ENCODE measurements at regions not wholly inside any gene's neighbourhood (a gene's known extent, or its start where the extent isn't known, plus 50 kb on each side); places are given as distances from the start of the nearest gene placed in this dataset.
"Not testable (repeated sequence)": the region's sequence is repeated elsewhere in the genome, so short reads cannot be mapped to it uniquely, and the experiment has no call there.

- DNase-seq = peak; percentile 53
- H3K27me3 ChIP-seq (ENCODE audit: control insufficient read depth, insufficient read depth, low read length) = no peaks in the 10 kb centered on the region
- H3K4me3 ChIP-seq (ENCODE audit: low read length) = no peak overlapping the region
- no peak overlapping the region for H3K27ac ChIP-seq (ENCODE audit: low read length)
- no peaks in the 10 kb centered on the region for H3K36me3 ChIP-seq (ENCODE audit: control insufficient read depth, insufficient read depth, low read length)
- no peaks in the 10 kb centered on the region for H3K9me3 ChIP-seq (replicated peaks; ENCODE audit: control insufficient read depth, low read depth, low read length)
- H3K4me1 ChIP-seq (ENCODE audit: control insufficient read depth, insufficient read depth, low read length) = no peaks in the 10 kb centered on the region
- WGBS (ENCODE audit: insufficient coverage) = no CpG with 5 or more reads among the region's 1 CpG
Measured at GRCh38 chr3:74842141-74842540, 227.7 kb upstream of the CNTN3 start.

- peak; percentile 63 for DNase-seq
- H3K36me3 ChIP-seq (ENCODE audit: control insufficient read depth, insufficient read depth, low read length) = no peaks in the 10 kb centered on the region
- H3K27ac ChIP-seq (ENCODE audit: low read length) = no peak overlapping the region
- no peaks in the 10 kb centered on the region for H3K27me3 ChIP-seq (ENCODE audit: control insufficient read depth, insufficient read depth, low read length)
- H3K4me1 ChIP-seq (ENCODE audit: control insufficient read depth, insufficient read depth, low read length) = no peaks in the 10 kb centered on the region
- H3K4me3 ChIP-seq (ENCODE audit: low read length) = no peak overlapping the region
- no peaks in the 10 kb centered on the region for H3K9me3 ChIP-seq (replicated peaks; ENCODE audit: control insufficient read depth, low read depth, low read length)
- WGBS (ENCODE audit: insufficient coverage) = 64% methylated on average over 1 of the region's 2 CpGs
Measured at GRCh38 chr3:74839566-74839965, 225.1 kb upstream of the CNTN3 start.

GRCh38 chr3:74832925-74833324, 218.5 kb upstream of the CNTN3 start:
- no peak for DNase-seq
- Histone ChIP-seq H3K4me1 (ENCODE audit: control insufficient read depth, insufficient read depth, low read length) (no peaks in the 10 kb centered on the region), H3K27me3 (ENCODE audit: control insufficient read depth, insufficient read depth, low read length) (no peaks in the 10 kb centered on the region), H3K9me3 (replicated peaks; ENCODE audit: control insufficient read depth, low read depth, low read length) (no peaks in the 10 kb centered on the region), H3K27ac (ENCODE audit: low read length) (no peak overlapping the region), H3K4me3 (ENCODE audit: low read length) (no peak overlapping the region), H3K36me3 (ENCODE audit: control insufficient read depth, insufficient read depth, low read length) (no peaks in the 10 kb centered on the region)
- 100% methylated on average over 2 of the region's 6 CpGs for WGBS (ENCODE audit: insufficient coverage)

- not testable (repeated sequence) for H3K4me3 ChIP-seq (ENCODE audit: low read length); H3K36me3 ChIP-seq (ENCODE audit: control insufficient read depth, insufficient read depth, low read length); H3K27me3 ChIP-seq (ENCODE audit: control insufficient read depth, insufficient read depth, low read length); H3K27ac ChIP-seq (ENCODE audit: low read length); H3K4me1 ChIP-seq (ENCODE audit: control insufficient read depth, insufficient read depth, low read length); H3K9me3 ChIP-seq (replicated peaks; ENCODE audit: control insufficient read depth, low read depth, low read length); DNase-seq
- 73% methylated on average over 4 of the region's 5 CpGs for WGBS (ENCODE audit: insufficient coverage)
Measured at GRCh38 chr3:74830845-74831244, 216.4 kb upstream of the CNTN3 start.

GRCh38 chr3:74825404-74825803, 210.9 kb upstream of the CNTN3 start:
- not testable (repeated sequence) for H3K27ac ChIP-seq (ENCODE audit: low read length); H3K9me3 ChIP-seq (replicated peaks; ENCODE audit: control insufficient read depth, low read depth, low read length); DNase-seq; H3K36me3 ChIP-seq (ENCODE audit: control insufficient read depth, insufficient read depth, low read length); H3K4me3 ChIP-seq (ENCODE audit: low read length); H3K27me3 ChIP-seq (ENCODE audit: control insufficient read depth, insufficient read depth, low read length); H3K4me1 ChIP-seq (ENCODE audit: control insufficient read depth, insufficient read depth, low read length)
- 89% methylated on average over 11 of the region's 11 CpGs for WGBS (ENCODE audit: insufficient coverage)

- H3K4me3 ChIP-seq (ENCODE audit: low read length) = no peak overlapping the region
- no peak for DNase-seq
- no peaks in the 10 kb centered on the region for H3K9me3 ChIP-seq (replicated peaks; ENCODE audit: control insufficient read depth, low read depth, low read length)
- H3K36me3 ChIP-seq (ENCODE audit: control insufficient read depth, insufficient read depth, low read length) = no peaks in the 10 kb centered on the region
- H3K4me1 ChIP-seq (ENCODE audit: control insufficient read depth, insufficient read depth, low read length) = no peaks in the 10 kb centered on the region
- H3K27me3 ChIP-seq (ENCODE audit: control insufficient read depth, insufficient read depth, low read length) = no peaks in the 10 kb centered on the region
- no peak overlapping the region for H3K27ac ChIP-seq (ENCODE audit: low read length)
- 92% methylated on average over 3 of the region's 4 CpGs for WGBS (ENCODE audit: insufficient coverage)
Measured at GRCh38 chr3:74824366-74824765, 209.9 kb upstream of the CNTN3 start.

- Histone ChIP-seq H3K36me3 (ENCODE audit: control insufficient read depth, insufficient read depth, low read length) (no peaks in the 10 kb centered on the region), H3K4me1 (ENCODE audit: control insufficient read depth, insufficient read depth, low read length) (no peaks in the 10 kb centered on the region), H3K27me3 (ENCODE audit: control insufficient read depth, insufficient read depth, low read length) (no peaks in the 10 kb centered on the region), H3K4me3 (ENCODE audit: low read length) (no peak overlapping the region), H3K9me3 (replicated peaks; ENCODE audit: control insufficient read depth, low read depth, low read length) (no peaks in the 10 kb centered on the region), H3K27ac (ENCODE audit: low read length) (no peak overlapping the region)
- no peak for DNase-seq
- no CpG with 5 or more reads among the region's 3 CpGs for WGBS (ENCODE audit: insufficient coverage)
Measured at GRCh38 chr3:74814181-74814580, 199.7 kb upstream of the CNTN3 start.

- Histone ChIP-seq H3K9me3 (replicated peaks; ENCODE audit: control insufficient read depth, low read depth, low read length) (no peaks in the 10 kb centered on the region), H3K27me3 (ENCODE audit: control insufficient read depth, insufficient read depth, low read length) (no peaks in the 10 kb centered on the region), H3K36me3 (ENCODE audit: control insufficient read depth, insufficient read depth, low read length) (no peaks in the 10 kb centered on the region), H3K27ac (ENCODE audit: low read length) (no peak overlapping the region), H3K4me1 (ENCODE audit: control insufficient read depth, insufficient read depth, low read length) (no peaks in the 10 kb centered on the region), H3K4me3 (ENCODE audit: low read length) (no peak overlapping the region)
- no peak for DNase-seq
- no CpG with 5 or more reads among the region's 3 CpGs for WGBS (ENCODE audit: insufficient coverage)
Measured at GRCh38 chr3:74812756-74813155, 198.3 kb upstream of the CNTN3 start.

- no peaks in the 10 kb centered on the region for H3K27me3 ChIP-seq (ENCODE audit: control insufficient read depth, insufficient read depth, low read length)
- DNase-seq = no peak
- H3K9me3 ChIP-seq (replicated peaks; ENCODE audit: control insufficient read depth, low read depth, low read length) = no peaks in the 10 kb centered on the region
- no peak overlapping the region for H3K27ac ChIP-seq (ENCODE audit: low read length)
- WGBS (ENCODE audit: insufficient coverage) = 50% methylated on average over 1 of the region's 1 CpG
- no peaks in the 10 kb centered on the region for H3K36me3 ChIP-seq (ENCODE audit: control insufficient read depth, insufficient read depth, low read length)
- no peaks in the 10 kb centered on the region for H3K4me1 ChIP-seq (ENCODE audit: control insufficient read depth, insufficient read depth, low read length)
- H3K4me3 ChIP-seq (ENCODE audit: low read length) = no peak overlapping the region
Measured at GRCh38 chr3:74808506-74809275, 194.2 kb upstream of the CNTN3 start.

GRCh38 chr3:74801924-74802323, 187.5 kb upstream of the CNTN3 start:
- Histone ChIP-seq H3K9me3 (replicated peaks; ENCODE audit: control insufficient read depth, low read depth, low read length) (no peaks in the 10 kb centered on the region), H3K4me3 (ENCODE audit: low read length) (no peak overlapping the region), H3K27ac (ENCODE audit: low read length) (no peak overlapping the region), H3K4me1 (ENCODE audit: control insufficient read depth, insufficient read depth, low read length) (no peaks in the 10 kb centered on the region), H3K36me3 (ENCODE audit: control insufficient read depth, insufficient read depth, low read length) (no peaks in the 10 kb centered on the region), H3K27me3 (ENCODE audit: control insufficient read depth, insufficient read depth, low read length) (no peaks in the 10 kb centered on the region)
- no CpG with 5 or more reads among the region's 2 CpGs for WGBS (ENCODE audit: insufficient coverage)
- no peak for DNase-seq

GRCh38 chr3:74789111-74789510, 174.7 kb upstream of the CNTN3 start:
- Histone ChIP-seq H3K36me3 (ENCODE audit: control insufficient read depth, insufficient read depth, low read length) (no peaks in the 10 kb centered on the region), H3K4me3 (ENCODE audit: low read length) (no peak overlapping the region), H3K27ac (ENCODE audit: low read length) (no peak overlapping the region), H3K4me1 (ENCODE audit: control insufficient read depth, insufficient read depth, low read length) (no peaks in the 10 kb centered on the region), H3K27me3 (ENCODE audit: control insufficient read depth, insufficient read depth, low read length) (no peaks in the 10 kb centered on the region), H3K9me3 (replicated peaks; ENCODE audit: control insufficient read depth, low read depth, low read length) (peaks cover 2% of the 10 kb centered on the region)
- no CpG with 5 or more reads among the region's 3 CpGs for WGBS (ENCODE audit: insufficient coverage)
- DNase-seq = no peak
